ENCODE measurements at regions not wholly inside any gene's neighbourhood (a gene's known extent, or its start where the extent isn't known, plus 50 kb on each side); places are given as distances from the start of the nearest gene placed in this dataset.
"Not testable (repeated sequence)": the region's sequence is repeated elsewhere in the genome, so short reads cannot be mapped to it uniquely, and the experiment has no call there.

DNA sequence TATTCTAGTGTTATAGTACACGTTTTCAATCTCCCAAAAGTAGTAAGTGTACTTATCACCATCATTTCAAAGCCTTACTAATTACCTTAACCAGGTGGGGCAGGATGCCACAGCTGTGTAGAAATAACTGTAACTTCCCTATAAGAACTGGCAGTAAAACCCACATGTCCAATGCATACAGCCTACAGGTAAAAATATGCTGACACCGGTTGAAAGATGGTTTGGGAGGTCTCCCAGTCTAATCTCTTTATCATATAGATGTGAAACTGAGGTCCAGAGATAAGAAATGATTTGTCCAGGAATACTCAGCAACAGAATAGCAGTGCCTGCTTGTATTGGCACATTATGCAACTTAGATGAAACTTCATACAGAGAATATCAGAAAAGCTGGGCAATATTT lies 322.9 kb downstream of the BCL11A start:
- DNase-seq, result no peak

DNA sequence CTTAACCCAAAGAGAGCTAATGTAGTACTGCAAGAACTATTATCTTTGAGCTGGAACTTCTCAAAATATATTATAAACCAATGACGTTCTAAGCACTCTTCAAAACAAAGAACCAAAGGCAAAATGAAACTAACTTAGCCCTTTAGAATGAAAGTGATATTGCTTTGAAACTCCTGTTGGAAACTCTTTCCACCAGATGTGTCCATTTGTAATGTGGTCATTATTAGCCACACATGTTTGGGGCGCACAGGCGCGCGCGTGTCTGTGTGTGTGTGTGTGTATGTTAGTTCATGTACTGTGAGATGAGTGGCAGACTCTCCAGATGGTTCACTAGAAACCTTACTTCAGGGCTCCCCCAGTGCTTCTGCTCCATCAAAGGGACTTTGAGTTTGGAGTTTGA lies 323.4 kb downstream of the BCL11A start:
- DNase-seq, result no peak

DNA sequence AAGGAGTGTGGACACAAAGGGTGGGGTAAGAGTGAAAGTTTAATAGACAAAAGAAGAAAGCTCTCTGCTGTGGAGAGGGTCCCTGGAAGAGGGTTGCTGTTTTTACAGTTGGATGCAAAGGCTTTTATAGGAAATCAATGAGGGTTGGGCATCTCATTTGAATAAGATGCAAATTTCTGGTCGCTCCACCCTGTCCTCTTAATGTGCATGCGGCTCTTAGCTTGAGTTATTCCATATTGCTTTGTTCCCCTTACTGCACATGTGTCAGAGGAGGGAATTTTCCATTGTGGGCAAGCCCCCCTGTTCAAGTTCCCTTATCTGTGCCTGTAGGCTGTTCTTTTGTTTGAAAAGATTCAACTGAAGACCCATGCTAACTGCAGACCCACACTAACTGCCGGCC lies 326.5 kb downstream of the BCL11A start:
- no peak for DNase-seq

DNA sequence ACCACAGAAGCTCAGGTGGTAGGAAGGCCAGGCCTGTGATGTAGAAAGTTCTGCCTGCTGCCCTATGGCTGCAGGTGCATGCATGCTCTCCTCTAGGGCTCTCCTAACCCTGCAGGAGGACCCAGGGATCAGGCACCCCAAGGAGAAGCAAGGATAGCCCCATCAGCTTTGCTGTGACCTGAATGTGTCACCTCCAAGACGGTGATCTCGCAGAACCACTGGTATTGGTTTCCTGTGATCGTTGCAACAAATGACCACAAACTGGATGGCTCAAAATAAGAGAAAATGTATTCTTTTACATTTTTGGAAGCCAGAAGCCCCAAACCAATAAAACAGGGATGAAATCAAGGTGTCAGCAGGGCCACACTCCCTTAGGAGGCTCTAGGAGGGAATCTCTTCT lies 327.3 kb downstream of the BCL11A start:
- no peak for DNase-seq

DNA sequence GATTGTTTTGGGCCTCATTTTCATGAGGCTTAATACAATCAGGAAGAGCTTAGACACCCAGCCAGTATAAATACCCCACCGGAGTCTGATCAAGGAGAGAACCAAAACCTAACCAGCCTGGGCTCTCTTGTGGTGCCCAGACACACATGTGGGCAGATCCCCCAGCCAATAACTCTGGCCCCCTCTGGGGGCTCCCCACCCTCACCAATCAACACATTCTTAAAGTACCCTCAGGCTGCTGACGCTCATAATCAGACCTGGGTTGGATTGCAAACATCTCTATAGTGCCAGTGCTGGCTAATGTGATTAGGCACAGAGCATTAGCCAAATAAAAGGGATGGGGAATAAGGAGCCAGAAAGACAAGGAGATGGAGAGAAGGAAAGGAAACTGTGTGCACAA lies 329.6 kb downstream of the BCL11A start:
- no peak for DNase-seq

DNA sequence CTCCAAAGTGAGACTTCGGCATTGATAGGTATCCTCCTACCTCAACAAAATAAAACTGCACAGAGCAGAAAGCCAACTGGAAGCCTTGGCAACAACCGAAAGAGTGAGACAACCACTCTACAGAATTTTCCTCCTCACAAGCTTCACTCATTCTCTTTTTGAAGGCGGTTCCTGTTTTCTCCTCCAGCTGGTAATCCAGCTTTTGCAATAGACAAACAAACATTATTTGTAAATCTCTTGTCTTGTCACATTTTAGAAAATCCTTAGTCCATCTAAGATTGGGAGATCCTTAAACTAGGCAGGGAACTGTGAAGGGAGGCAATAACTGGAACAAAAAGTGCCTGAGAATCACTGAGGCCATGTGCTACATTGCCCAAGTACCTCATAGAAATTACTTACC lies 332.4 kb downstream of the BCL11A start:
- no peak for DNase-seq

DNA sequence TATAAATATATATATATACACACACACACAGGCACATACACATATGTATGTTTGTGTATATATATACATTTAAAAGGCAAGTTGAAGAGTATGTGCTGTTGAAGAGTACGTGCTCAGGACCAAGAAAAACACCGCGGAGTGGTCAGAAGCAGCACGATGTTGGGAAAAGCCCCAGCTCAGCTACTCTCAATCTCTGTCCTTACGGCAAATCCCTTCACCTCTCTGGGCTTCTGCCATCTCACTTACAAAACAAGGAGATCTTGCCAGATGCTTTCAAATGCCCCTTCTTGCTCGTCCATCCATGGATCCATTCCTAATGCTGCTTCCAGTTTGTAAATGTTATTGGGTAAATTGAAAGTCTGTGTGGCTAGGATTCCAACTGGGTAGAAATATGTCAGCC lies 333.9 kb downstream of the BCL11A start:
- no peak for DNase-seq

DNA sequence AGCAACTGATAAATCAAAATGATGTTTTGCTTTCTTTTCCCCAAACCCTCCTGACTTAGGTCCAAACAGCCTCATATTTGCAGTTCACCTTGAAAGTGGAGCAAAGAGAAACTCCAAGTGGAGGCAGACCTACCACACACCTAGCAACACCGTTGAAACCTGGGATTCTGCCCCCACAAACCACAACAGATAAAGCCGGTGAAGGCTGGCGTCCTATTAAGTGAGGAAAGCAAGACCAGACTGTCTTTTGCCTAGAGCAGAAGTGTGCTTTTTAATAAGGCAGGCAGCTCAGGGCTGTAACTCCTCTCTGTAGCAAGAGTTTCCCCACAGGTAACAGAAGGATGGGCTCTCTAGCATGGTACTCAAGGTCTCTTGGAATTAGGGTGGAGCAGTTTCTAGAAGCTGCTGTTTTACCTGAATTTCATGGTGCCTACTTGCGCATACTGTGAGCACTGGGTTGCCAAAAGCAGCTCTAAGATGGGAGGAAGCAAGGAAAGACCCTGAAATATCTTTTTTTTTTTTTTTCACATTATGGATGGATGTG lies 336.9 kb downstream of the BCL11A start:
- no peak for DNase-seq

DNA sequence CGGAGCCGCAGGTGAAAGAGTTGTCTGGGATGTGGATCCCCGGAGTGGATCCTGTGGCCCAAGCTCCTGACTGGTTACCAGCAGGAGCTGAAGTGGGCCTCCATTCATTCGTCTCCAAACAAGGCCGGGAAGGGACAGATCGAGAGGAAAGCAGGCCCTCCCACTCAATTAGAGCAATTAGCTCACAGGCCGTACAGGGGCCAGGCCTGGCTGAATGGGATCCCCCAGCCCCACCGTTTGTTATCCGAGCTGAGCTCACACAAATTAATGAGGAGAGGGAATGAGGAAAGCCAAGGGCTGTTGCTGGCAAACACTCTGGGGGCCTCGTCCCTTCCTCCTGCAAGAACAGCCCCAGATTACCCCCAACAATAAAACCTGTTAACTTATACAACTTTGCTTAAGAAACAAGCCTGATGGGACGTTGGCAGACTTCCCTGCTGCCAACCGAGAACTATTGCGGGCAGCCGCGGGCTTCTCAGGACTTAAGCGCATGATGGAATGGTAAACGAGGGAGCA lies 338.0 kb downstream of the BCL11A start:
- no peak for DNase-seq

DNA sequence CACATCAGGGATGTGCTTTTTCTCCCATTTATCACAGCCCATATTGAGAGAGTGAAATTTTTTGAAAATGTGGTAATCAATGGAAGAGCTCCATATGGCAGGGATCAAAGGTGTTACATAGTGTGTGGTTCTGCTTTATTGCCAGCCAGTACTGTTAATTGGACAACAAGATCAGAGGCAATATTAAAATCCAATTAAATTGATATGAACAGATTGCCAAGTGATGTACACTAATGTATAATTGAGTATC lies 338.9 kb downstream of the BCL11A start:
- no peak for DNase-seq

DNA sequence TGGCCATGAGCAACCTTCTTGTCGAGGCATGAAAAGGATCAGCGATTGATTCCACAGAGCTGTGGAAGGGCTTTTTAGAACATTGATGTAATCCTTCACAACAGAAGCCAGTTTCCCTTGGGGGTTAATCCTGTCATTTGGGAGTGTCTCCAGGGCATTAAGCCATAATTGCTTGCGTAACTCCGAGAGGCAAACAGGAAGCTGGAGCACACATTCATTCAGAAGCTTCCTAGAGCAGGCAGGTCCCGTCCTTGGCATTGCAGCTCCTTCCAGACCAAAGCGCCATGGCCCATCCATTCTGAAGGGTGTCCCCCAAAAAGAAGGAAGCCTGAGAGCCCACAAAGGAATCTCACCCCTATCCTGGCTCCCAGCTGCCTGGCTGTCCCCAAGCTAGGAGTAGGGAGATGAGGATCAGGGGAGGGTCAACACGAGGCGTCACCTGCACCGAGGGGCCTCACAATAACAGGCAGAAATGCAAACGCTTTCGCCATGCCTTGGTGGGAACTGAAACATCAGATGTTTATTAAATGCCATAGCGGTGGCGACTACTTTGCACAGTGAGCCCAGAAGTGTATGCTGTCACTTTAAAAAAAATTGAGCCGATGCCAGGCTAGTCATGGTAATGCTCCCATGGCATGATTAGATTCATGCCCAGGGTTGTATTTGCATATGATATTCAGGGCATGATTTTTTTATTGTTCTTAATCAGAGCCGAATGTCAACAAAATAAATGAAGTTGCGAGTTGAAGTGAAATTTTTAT lies 339.4 kb downstream of the BCL11A start:
- DNase-seq, result peak; percentile 33

DNA sequence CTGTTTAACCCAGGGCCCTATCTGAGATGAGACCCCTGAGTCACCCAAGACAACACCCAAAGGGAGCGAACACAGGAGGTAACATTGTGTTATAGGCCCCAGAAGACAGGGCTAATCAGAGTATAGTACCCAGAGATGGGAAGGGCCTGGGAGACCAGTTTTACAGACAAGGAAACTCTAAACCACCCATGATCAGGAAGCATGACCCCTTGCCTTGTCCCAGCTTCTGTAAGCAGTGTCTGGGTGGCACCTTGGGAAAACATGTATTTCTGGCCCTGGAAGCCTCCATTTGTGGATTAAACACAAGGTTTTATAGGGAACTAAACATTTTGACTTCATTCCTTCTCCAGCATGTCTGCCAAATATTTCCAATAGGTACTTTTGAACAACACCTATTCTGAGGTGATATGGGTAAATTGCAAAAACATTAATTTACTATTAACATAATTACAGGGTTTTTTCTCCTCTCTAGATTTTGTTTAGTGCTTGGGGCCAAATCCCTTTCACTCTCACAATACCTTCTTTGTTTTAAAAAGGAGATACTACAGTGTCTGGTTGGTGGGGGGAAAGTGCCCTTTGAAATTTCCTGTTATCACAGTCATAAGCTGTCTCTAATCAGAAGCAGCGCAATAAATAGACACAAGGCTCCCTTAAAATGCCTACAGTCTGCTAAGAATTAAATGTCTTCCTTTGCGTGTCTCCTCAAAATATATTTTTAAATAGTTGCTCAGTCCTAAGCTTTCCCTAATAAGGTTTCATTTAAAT lies 341.1 kb downstream of the BCL11A start:
- DNase-seq, result no peak

DNA sequence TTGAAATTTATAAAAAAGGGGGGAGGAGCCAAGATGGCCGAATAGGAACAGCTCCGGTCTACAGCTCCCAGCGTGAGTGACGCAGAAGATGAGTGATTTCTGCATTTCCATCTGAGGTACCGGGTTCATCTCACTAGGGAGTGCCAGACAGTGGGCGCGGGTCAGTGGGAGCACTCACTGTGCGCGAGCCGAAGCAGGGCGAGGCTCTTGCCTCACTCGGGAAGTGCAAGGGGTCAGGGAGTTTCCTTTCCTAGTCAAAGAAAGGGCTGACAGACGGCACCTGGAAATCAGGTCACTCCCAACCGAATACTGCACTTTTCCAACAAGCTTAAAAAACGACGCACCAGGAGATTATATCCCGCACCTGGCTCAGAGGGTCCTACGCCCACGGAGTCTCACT lies 364.4 kb downstream of the BCL11A start:
- DNase-seq, result not testable (repeated sequence)

DNA sequence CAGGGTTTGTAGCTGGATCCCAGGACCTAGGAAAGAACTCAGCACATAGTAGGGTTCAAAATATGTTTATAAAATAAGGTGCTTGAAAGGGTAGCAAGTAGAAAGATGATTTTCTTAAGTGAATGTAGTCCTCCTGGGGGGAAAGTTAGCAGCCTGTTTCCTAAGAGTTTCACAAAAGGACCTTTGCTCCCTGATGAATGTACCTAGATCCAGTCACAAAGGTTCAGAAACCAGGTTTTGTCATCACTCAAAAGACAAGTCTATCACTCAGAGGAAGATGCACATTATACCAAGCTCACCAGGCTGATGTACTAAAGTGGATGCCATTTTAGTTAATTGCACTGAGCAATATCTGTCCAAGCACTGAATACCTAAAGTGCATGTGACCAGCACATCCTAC lies 378.2 kb downstream of the BCL11A start:
- DNase-seq, result no peak

DNA sequence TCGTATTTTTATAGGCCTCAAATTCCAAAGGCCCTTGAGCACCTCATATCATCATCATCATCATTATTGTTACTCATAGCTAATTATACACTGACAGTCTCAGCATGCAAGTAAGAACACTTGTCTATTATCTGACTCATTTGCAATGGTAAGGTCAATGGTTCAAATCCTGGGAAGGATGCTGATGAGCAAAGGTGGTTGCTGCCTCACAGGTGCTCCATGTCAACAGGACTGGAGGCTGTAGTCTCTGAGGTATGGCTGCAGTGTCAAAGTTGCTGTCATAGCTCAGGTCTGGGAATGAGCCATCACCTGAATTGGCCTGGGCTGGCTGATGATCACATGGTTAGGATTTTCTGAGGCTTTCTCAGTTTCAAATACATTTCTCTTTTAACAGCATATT lies 379.3 kb downstream of the BCL11A start:
- no peak for DNase-seq

DNA sequence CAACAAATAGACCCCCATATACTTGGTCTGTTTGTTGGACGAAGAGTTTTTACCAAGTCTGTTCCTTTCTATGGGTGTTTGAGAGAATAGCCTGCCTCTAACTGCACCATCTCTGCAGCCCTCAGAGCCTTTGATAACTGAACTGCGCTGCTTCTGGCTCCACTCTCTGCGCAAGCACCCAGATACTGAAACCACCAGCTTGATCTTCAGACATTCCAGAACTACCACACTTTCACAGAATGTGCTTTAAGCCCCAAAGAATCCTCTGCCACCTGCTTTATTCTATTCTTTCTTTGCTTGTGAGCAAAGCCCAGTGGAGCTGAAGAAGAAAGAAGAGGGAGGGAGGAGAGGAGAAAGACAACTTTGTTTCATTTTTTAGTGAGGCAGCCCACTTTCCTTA lies 380.7 kb downstream of the BCL11A start:
- no peak for DNase-seq

DNA sequence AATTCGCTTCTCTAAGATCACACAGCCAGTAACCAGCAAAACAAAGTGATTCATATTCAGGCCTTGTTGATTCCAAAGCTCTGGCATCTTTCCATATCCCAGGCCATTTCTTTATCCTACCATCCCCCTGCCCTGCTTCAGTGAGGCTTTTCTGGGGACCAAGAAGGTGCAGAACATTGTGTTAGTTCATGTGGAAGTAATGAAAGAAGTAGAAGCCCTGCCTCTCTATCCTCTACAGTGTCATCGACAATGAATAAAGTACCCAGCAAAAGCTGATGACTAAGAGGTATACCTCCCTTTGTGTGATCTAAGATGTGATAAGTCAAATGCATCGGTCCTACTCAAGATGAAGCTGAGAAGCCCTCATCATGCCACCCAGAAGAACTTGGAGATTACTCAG lies 383.2 kb downstream of the BCL11A start:
- DNase-seq, result no peak

DNA sequence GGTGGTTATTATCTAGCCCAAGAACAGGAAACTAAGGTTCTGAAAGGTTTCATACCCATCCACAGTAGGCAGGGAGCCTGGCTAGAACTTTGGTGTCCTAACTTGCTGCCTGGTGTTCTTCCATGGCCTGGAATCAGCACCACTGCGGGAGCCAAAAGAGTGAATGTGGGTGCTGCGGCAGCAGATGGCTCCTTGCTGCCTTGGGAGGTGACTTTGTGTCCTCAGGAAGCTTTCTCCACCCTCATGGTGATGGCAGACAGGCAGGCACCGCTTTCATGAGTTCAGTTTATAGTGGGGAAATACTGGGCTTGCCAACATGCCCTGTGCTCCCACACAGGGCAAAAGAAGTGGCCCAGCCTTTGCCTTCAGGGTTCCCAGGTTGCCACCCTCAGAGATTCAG lies 385.2 kb downstream of the BCL11A start:
- DNase-seq, result no peak

DNA sequence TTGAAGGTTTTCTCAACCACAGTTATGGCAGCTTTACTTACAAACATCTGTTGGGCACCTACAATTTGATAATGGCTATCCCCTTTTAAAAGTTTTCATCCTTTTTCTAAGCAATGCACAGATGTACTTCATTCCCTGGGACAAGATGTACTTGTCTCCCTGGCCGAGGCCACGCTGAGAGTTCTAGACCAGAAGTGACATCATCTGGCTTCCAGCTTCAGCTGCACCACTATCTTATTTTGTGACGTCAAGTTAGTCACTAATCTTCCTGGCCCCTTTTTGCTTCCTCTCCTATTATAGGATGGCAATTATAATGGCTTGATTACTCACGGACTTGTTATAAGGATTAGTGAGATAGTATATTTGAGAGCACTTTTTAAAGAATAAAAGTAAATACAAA lies 386.4 kb downstream of the BCL11A start:
- DNase-seq, result no peak

DNA sequence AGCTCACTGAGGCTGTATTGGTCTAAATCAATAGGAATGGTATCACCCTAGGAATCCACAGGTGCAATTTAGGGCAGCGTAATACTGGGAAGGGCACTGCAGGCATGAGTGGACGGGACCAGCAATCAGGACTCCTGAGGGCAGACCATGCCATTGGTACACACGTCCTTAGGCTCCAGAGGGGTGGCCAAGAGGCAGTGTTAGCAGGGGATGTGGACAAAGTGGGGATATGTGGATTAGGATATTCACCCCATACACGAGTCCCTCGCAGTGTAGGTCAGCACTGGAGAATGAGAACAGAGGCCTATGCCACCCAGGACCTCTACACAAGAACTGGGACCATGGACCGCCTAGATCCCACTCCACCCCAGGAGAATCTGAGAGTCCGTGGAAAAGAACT lies 389.8 kb downstream of the BCL11A start:
- DNase-seq, result no peak

DNA sequence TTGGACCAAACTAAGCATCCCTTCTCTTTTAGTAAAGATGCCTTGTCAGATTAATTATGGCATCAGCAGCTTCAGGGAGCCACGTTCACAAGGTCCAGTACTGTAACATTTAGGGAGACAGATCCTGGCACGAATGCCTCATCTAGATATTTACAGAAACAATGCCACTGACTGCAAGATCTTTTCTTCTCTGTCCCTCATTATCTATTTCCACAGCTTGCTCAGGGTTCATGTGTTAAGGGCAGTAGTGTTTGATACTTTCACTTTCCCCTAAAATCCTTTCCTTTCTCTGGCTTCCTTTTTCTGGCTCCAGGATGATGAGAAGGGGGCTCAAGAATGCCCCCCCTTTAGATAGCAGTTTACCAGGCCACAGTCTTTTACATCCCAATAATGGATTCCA lies 393.9 kb downstream of the BCL11A start:
- DNase-seq, result no peak

DNA sequence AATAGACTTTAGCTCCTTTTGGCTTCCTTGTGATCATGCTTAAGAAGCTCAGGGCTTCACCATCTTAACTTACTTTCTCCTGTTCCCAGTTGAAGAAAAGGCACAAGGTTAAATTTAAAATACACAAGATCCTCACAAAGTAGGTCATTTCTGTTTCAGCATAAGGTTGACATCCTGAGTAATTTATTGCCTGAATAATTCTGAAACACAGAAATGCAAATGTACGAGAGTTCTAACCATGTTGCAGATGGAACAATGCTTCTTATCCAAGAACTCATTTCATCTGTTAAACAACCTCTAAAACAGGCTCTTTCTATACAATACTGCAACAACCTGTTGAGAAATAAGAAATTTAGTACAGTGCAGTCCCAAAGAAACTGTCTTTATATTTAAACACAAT lies 395.2 kb downstream of the BCL11A start:
- DNase-seq, result no peak

DNA sequence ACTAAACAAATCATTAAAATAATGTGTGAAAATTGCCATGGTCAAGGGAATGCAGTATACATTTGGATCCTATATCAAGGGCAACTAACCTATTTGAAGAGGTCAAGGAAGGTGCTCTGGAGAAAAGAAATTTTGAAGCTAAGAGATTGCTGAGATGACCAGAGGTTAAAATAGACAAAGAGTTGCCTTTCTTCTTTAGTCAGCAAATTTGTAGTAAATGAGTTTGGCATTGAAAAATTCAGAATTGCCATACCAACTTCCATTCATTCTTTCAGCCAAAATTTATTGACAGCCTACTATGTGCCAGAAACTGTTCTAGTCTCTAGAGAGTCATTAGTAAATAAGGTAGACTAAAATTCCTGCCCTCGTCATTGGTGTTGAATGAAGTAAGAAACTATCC lies 396.2 kb downstream of the BCL11A start:
- no peak for DNase-seq

DNA sequence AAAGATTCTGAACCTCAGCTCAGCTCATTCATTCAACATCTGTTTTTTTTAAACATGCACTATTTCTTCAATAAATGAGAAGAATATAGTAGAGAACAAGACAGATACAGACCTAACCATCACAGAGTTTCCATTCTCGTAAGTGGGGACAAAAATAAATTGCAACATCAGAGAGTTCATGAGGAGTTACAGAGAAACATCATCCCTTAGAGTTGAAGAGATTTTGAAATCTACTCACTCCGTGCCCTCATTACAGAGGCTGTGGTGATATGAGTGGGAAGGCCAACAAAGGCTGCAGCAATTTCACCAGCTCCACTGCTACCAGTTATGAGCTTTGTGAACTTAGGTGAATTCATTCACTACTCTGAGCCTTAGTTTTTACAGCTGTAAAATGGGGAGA lies 399.3 kb downstream of the BCL11A start:
- no peak for DNase-seq
